ENCODE measurements at regions not wholly inside any gene's neighbourhood (a gene's known extent, or its start where the extent isn't known, plus 50 kb on each side); places are given as distances from the start of the nearest gene placed in this dataset.

DNA sequence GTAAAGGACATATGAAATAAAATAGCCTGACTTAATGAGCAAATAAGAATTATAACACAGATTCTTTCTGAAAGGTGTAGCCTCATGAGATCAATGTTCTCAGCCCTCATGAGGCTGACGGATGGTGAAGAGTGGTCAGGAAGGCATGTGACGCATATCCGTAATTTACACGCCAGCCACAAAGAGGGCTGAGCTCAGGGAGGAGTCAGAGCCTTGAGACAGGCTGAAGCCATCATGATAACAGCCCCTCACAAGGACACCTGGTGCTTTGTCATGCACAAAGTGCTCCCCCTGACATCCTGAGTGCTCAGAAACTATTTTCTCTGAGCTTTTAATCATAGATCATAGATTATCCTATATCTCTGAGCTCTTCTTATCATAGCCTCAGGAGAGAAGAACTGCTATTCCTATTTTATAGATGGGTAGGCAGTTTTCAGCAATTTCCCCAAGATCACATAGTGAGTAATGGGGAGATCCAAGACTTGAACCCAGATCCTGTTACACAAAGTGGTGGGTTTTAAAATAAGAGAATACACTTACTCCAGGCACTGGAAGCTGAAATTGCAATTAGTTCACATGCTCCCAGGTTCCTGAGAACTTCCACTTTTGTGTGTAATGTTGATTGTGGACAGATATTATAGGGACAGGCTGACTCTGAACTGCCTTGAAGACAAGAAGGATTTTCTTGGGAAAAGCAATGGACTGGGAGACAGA, 267.1 kb downstream of the RPLP1 start:
- intact Hi-C loops (cut with DNase I), result loop anchor here (10.0 kb wide), 2 partner anchors 145 to 375 kb away; partner anchors contain the start of gene TLE3
- no peaks in the 10 kb centered on the region for H3K36me3 ChIP-seq
- H3K27me3 ChIP-seq, result no peaks in the 10 kb centered on the region
- TF ChIP-seq, protein P1, sequence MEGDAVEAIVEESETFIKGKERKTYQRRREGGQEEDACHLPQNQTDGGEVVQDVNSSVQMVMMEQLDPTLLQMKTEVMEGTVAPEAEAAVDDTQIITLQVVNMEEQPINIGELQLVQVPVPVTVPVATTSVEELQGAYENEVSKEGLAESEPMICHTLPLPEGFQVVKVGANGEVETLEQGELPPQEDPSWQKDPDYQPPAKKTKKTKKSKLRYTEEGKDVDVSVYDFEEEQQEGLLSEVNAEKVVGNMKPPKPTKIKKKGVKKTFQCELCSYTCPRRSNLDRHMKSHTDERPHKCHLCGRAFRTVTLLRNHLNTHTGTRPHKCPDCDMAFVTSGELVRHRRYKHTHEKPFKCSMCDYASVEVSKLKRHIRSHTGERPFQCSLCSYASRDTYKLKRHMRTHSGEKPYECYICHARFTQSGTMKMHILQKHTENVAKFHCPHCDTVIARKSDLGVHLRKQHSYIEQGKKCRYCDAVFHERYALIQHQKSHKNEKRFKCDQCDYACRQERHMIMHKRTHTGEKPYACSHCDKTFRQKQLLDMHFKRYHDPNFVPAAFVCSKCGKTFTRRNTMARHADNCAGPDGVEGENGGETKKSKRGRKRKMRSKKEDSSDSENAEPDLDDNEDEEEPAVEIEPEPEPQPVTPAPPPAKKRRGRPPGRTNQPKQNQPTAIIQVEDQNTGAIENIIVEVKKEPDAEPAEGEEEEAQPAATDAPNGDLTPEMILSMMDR (IDR thresholded peaks at IDR 0.05), result no peak
- no peak for TF ChIP-seq POLR2A (IDR thresholded peaks at IDR 0.05)
- H3K4me3 ChIP-seq (replicated peaks in 1 of 3), result no peak overlapping the region
- WGBS, 2 donors, result 83 to 87% methylated on average over 4 of the region's 4 CpGs
- H3K27ac ChIP-seq, result no peak overlapping the region
- H3K4me1 ChIP-seq, result no peaks in the 10 kb centered on the region
- no peak for DNase-seq
- no peaks in the 10 kb centered on the region for H3K9me3 ChIP-seq

DNA sequence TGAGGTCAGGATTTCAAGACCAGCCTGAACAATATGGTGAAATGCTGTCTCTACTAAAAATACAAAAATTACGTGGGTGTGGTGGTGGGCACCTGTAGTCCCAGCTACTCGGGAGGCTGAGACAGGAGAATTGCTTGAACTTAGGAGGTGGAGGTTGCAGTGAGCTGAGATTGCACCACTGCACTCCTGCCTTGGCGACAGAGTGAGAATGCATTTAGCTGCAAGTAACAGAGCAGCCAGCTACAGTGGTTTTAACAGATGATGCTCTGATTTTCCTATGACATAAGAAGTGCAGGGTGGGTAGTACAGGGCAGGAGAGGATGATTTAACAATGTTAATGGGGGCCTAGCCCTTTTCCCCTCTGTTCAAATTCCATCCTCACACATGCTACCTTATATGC, 267.9 kb downstream of the RPLP1 start:
- Histone ChIP-seq H3K36me3 (no peaks in the 10 kb centered on the region), H3K4me1 (no peaks in the 10 kb centered on the region), H3K4me3 (replicated peaks in 1 of 3) (no peak overlapping the region), H3K9me3 (no peaks in the 10 kb centered on the region), H3K27me3 (no peaks in the 10 kb centered on the region), H3K27ac (no peak overlapping the region)
- WGBS, 2 donors, result 90 to 96% methylated on average over 3 of the region's 3 CpGs
- TF ChIP-seq, protein P1 (IDR thresholded peaks at IDR 0.05), result no peak
- no peak for TF ChIP-seq POLR2A (IDR thresholded peaks at IDR 0.05)
- intact Hi-C loops (cut with DNase I), result loop anchor here (10.0 kb wide), 2 partner anchors 146 to 374 kb away; partner anchors contain the start of gene TLE3
- no peak for DNase-seq

DNA sequence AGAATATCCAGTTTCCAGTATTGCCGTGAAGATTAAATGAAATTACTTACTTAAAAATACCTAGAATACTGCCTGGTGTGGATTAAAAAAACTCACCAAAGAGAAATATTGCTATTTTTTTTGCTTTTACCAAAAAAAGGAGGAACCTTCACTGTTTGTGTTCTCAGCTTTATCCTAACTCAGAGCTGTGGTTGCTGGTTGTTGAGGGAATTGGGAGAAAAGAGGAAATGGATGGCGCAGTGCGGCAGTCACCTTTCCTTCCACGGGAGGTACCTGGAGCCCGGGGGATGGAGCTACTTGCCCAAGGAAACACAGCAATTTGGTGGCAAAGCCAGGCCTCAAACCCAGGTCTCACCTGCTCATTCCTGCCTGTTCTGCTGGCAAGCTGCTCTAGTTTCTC, 270.3 kb downstream of the RPLP1 start:
- 90% methylated on average over 5 of the region's 5 CpGs for WGBS, 2 donors
- no peak for DNase-seq
- TF ChIP-seq, protein P1 (IDR thresholded peaks at IDR 0.05), result no peak
- no peak for TF ChIP-seq POLR2A (IDR thresholded peaks at IDR 0.05)
- H3K27me3 ChIP-seq, result no peaks in the 10 kb centered on the region
- no peaks in the 10 kb centered on the region for H3K9me3 ChIP-seq
- no peak overlapping the region for H3K4me3 ChIP-seq (replicated peaks in 1 of 3)
- intact Hi-C loops (cut with DNase I), result loop anchor here (10.0 kb wide), 2 partner anchors 148 to 372 kb away; partner anchors contain the start of gene TLE3
- H3K36me3 ChIP-seq, result no peaks in the 10 kb centered on the region
- H3K4me1 ChIP-seq, result no peaks in the 10 kb centered on the region
- no peak overlapping the region for H3K27ac ChIP-seq

DNA sequence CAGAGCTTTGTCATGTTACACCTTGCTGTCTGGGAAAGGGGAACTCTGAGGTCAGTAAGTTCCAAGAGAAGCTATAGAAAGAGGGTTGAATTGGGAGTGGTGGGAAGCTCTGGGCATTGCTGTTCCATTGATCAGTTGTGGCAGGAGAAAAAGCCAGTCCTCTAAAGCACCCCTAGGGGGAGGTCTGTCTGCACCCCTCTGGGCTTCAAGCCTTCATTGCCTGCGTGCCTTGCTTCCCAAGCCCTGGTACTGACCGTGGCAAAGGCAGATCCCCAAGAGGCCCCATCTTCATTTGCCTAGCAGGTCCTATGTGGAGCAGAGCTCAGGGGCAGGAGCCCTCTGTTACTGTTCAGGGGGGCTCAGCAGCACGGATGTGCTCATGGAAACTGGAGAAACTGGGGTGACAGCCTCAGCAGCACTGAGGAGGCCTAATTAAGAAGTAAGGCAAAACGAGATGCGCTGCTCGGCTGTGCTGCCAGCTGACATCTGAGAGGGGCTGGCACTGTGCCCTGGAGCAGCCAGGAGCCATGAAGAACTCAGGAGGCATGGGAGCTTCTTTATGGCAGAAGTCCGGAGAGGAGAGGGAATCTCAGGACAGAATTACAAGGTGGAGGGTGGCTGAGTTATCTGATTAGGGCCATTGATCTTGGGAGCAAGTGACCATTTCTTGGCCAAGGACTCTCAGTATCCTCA, 270.9 kb downstream of the RPLP1 start:
- no peaks in the 10 kb centered on the region for H3K36me3 ChIP-seq
- no peaks in the 10 kb centered on the region for H3K4me1 ChIP-seq
- no peak overlapping the region for H3K27ac ChIP-seq
- 52 to 65% methylated on average over 6 to 7 of the region's 7 CpGs for WGBS, 2 donors
- peak; percentile 49 to 51 for DNase-seq
- no peaks in the 10 kb centered on the region for H3K27me3 ChIP-seq
- no peak overlapping the region for H3K4me3 ChIP-seq (replicated peaks in 1 of 3)
- TF ChIP-seq, protein P1 (IDR thresholded peaks at IDR 0.05), result no peak
- TF ChIP-seq POLR2A (IDR thresholded peaks at IDR 0.05), result no peak
- intact Hi-C loops (cut with DNase I), result loop anchor here (10.0 kb wide), 2 partner anchors 149 to 371 kb away; partner anchors contain the start of gene TLE3
- H3K9me3 ChIP-seq, result no peaks in the 10 kb centered on the region

DNA sequence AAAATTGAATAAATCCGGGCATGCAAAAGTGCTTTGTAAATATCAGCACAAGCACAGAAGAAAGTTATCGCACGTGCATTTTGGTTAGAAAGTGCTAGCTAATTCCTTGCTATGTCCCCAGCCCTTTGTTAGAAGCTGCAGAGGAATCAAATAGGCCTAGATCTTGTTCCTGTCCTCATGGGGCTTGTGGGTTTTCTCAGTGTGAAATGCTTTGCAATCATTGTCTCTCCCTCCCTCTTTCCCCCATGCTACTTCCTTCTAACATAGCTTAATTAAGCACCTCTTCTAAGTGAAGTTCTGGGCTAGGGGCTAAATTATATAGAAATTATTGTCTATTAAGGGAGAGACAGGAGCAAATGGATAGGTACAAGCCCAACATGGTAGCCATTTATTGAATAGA, 271.7 kb downstream of the RPLP1 start:
- intact Hi-C loops (cut with DNase I), result loop anchor here (10.0 kb wide), 2 partner anchors 150 to 370 kb away; partner anchors contain the start of gene TLE3

More for the DNA sequence above, 271.7 kb downstream of the RPLP1 start:
- WGBS, 2 donors, result 94 to 97% methylated on average over 3 of the region's 3 CpGs
- Histone ChIP-seq H3K27me3 (no peaks in the 10 kb centered on the region), H3K27ac (no peak overlapping the region), H3K36me3 (no peaks in the 10 kb centered on the region), H3K4me3 (replicated peaks in 1 of 3) (no peak overlapping the region), H3K9me3 (no peaks in the 10 kb centered on the region), H3K4me1 (no peaks in the 10 kb centered on the region)
- no peak for DNase-seq
- TF ChIP-seq, protein P1 (IDR thresholded peaks at IDR 0.05), result no peak
- TF ChIP-seq POLR2A (IDR thresholded peaks at IDR 0.05), result no peak

All from thyroid gland (tissue), 4 donors.